SK-N-SH treated with all-trans-retinoic acid at 6 μM for 48 hours (cell line): ENCODE measurements at regions not wholly inside any gene's neighbourhood (a gene's known extent, or its start where the extent isn't known, plus 50 kb on each side); places are given as distances from the start of the nearest gene placed in this dataset.

Experiments used
- ARNTL ChIP-seq: fragments of 450-650 bp; formaldehyde crosslinking; IDR thresholded peaks from 2 replicates; pipeline ENCODE4 v1.5.0; 2020; ENCODE audit warnings: low read depth, mild to moderate bottlenecking, moderate library complexity, borderline replicate concordance
- CREB5 ChIP-seq: fragments of 250-450 bp; sonication (Bioruptor Pico); IDR thresholded peaks from 2 replicates; pipeline ENCODE4 v1.5.1; 2020; ENCODE audit warnings: low read depth, mild to moderate bottlenecking, moderate library complexity
- CSDC2 ChIP-seq: fragments of 250-450 bp; sonication (Bioruptor Pico); IDR thresholded peaks from 2 replicates; pipeline ENCODE4 v1.5.0; 2020; ENCODE audit warnings: mild to moderate bottlenecking, moderate library complexity
- ESRRG ChIP-seq: fragments of 250-450 bp; sonication (Bioruptor Pico); IDR thresholded peaks from 2 replicates; pipeline ENCODE4 v1.6.1; 2021; ENCODE audit warnings: mild to moderate bottlenecking
- GLIS3 ChIP-seq: fragments of 250-450 bp; sonication (Bioruptor Pico); IDR thresholded peaks from 2 replicates; pipeline ENCODE4 v1.5.0; 2020; ENCODE audit warnings: mild to moderate bottlenecking, moderate library complexity
- ISL1 ChIP-seq: fragments of 250-450 bp; sonication (Bioruptor Pico); IDR thresholded peaks from 2 replicates; pipeline ENCODE4 v2.1.2; 2022; ENCODE audit warnings: mild to moderate bottlenecking, moderate library complexity
- OSR1 ChIP-seq: fragments of 250-450 bp; sonication (Bioruptor Pico); IDR thresholded peaks from 2 replicates; pipeline ENCODE4 v1.8.0; 2022; ENCODE audit warnings: moderate library complexity, mild to moderate bottlenecking, inconsistent platforms
- PATZ1 ChIP-seq: fragments of 250-450 bp; sonication (Bioruptor Pico); IDR thresholded peaks from 2 replicates; pipeline ENCODE4 v1.8.0; 2020; ENCODE audit warnings: mild to moderate bottlenecking, moderate library complexity, borderline replicate concordance
- PPARA ChIP-seq: fragments of 250-450 bp; sonication (Bioruptor Pico); IDR thresholded peaks from 2 replicates; pipeline ENCODE4 v1.5.0; 2020; ENCODE audit warnings: mild to moderate bottlenecking, borderline replicate concordance
- ZC3H10 ChIP-seq: fragments of 250-450 bp; sonication (Bioruptor Pico); IDR thresholded peaks from 2 replicates; pipeline ENCODE4 v1.5.1; 2021; ENCODE audit warnings: mild to moderate bottlenecking, moderate library complexity
- ZFP30 ChIP-seq: fragments of 450-650 bp; formaldehyde crosslinking; IDR thresholded peaks from 2 replicates; pipeline ENCODE4 v1.5.0; 2022; ENCODE audit warnings: mild to moderate bottlenecking, moderate library complexity
- ZNF565 ChIP-seq: fragments of 450-650 bp; formaldehyde crosslinking; conservative IDR thresholded peaks from 2 replicates; pipeline ENCODE4 v1.5.0; 2020; ENCODE audit warnings: low read depth, mild to moderate bottlenecking, moderate library complexity
- ZNF8 ChIP-seq: fragments of 450-650 bp; formaldehyde crosslinking; IDR thresholded peaks from 2 replicates; pipeline ENCODE4 v1.5.0; 2020; ENCODE audit warnings: mild to moderate bottlenecking, moderate library complexity

- TF ChIP-seq PATZ1 (CRISPR knock-in tag) (no peak), OSR1 (CRISPR knock-in tag) (no peak), PPARA (CRISPR knock-in tag) (no peak), CREB5 (CRISPR knock-in tag) (no peak), ZNF565 (CRISPR knock-in tag) (no peak), ARNTL (CRISPR knock-in tag) (no peak), CSDC2 (CRISPR knock-in tag) (no peak), ISL1 (CRISPR knock-in tag) (no peak), GLIS3 (no peak), ZNF8 (no peak), ESRRG (CRISPR knock-in tag) (no peak), ZFP30 (CRISPR knock-in tag) (no peak), ZC3H10 (CRISPR knock-in tag) (no peak)
These were observed 404.2 kb upstream of the IRX2 start for GRCh38 chr5:3155717-3156116.
